ENCODE measurements at regions not wholly inside any gene's neighbourhood (a gene's known extent, or its start where the extent isn't known, plus 50 kb on each side); places are given as distances from the start of the nearest gene placed in this dataset.

DNA sequence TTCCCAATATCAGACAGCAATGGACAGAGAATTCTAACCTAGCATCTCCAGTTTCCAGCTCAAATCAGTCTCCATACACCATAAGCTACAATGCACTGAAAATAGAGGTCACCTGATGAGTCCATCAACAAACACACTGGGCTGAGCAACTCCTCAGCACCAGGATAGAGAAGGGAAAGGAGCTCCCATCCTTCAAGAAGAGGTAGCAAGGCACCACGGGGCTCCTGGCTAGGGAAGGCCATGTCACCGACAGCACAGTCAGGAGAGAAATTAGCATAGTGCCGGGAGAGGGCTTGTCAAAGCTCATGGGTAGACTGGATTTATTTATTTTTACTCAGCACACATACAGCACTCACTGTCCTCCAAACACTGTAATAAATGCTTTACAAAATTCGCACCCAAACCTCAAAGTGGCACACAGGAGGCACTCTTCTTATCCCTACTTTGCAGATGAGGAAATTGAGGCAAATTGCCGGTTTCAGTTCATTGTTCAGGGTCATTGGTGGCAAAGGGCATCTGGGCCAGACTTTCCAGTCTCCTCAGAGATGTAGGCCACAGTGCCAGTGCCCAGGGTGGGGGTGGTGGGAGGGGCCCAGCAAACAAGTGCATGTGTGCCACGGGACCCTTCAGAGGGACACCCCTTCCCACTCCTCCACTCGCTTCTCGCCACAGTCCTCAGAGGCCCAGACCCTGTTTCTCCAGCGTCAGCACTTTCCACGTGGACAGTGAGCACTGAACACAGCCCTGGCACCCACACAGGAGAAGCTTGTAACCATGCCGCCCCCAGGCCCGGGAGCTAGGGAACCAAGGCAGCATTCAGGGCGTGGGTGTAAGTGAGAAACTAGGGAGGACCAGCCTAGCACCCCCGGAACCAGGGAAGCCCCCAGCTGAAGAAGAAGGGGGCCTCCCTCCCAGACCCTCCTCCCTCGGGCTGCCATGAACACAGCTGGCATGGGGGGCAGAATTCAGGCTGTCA lies 1417.4 kb downstream of the TBC1D22A start:
- DNase-seq (ENCODE audit: low spot score) (no peak), ATAC-seq (ENCODE audit: low read depth) (no peak)
- Histone ChIP-seq H3K4me3 (ENCODE audit: severe bottlenecking) (no peak overlapping the region), H3K4me1 (ENCODE audit: insufficient read depth, poor library complexity, severe bottlenecking) (no peaks in the 10 kb centered on the region), H3K27ac (ENCODE audit: poor library complexity, severe bottlenecking) (no peak overlapping the region), H3K9me3 (ENCODE audit: severe bottlenecking) (no peaks in the 10 kb centered on the region), H3K36me3 (ENCODE audit: low read depth) (no peaks in the 10 kb centered on the region), H3K27me3 (ENCODE audit: insufficient read depth, poor library complexity, severe bottlenecking) (no peaks in the 10 kb centered on the region)
- TF ChIP-seq, protein P1, sequence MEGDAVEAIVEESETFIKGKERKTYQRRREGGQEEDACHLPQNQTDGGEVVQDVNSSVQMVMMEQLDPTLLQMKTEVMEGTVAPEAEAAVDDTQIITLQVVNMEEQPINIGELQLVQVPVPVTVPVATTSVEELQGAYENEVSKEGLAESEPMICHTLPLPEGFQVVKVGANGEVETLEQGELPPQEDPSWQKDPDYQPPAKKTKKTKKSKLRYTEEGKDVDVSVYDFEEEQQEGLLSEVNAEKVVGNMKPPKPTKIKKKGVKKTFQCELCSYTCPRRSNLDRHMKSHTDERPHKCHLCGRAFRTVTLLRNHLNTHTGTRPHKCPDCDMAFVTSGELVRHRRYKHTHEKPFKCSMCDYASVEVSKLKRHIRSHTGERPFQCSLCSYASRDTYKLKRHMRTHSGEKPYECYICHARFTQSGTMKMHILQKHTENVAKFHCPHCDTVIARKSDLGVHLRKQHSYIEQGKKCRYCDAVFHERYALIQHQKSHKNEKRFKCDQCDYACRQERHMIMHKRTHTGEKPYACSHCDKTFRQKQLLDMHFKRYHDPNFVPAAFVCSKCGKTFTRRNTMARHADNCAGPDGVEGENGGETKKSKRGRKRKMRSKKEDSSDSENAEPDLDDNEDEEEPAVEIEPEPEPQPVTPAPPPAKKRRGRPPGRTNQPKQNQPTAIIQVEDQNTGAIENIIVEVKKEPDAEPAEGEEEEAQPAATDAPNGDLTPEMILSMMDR (IDR thresholded peaks at IDR 0.05; ENCODE audit: poor library complexity, severe bottlenecking) = no peak

DNA sequence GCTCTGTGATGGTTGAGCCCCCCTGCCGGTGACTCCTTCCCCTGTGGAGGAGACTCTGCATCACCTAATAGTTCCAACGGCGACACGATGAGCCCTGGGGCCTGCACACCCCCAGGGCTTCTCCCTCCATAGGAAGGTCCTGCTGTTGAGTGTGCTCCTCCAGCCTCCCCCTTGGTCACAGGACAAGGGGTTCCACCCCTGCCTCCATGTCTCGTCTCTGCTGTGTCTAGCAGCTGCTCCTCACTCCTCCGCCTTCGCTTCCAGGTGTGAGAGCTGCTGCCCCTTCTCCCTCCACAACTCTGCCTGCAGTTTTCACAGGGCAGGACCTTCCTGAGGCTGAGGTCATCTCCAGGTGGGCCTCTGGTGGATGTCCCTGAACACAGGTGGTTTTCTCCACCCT lies 1416.1 kb downstream of the TBC1D22A start:
- no peak overlapping the region for H3K27ac ChIP-seq (ENCODE audit: poor library complexity, severe bottlenecking)
- no peak for ATAC-seq (ENCODE audit: low read depth)
- no peak for DNase-seq (ENCODE audit: low spot score)
- TF ChIP-seq, protein P1 (IDR thresholded peaks at IDR 0.05; ENCODE audit: poor library complexity, severe bottlenecking) = no peak
- no peaks in the 10 kb centered on the region for H3K9me3 ChIP-seq (ENCODE audit: severe bottlenecking)
- peaks cover 7% of the 10 kb centered on the region for H3K27me3 ChIP-seq (ENCODE audit: insufficient read depth, poor library complexity, severe bottlenecking)
- no peaks in the 10 kb centered on the region for H3K36me3 ChIP-seq (ENCODE audit: low read depth)
- H3K4me3 ChIP-seq (ENCODE audit: severe bottlenecking) = no peak overlapping the region
- no peaks in the 10 kb centered on the region for H3K4me1 ChIP-seq (ENCODE audit: insufficient read depth, poor library complexity, severe bottlenecking)

DNA sequence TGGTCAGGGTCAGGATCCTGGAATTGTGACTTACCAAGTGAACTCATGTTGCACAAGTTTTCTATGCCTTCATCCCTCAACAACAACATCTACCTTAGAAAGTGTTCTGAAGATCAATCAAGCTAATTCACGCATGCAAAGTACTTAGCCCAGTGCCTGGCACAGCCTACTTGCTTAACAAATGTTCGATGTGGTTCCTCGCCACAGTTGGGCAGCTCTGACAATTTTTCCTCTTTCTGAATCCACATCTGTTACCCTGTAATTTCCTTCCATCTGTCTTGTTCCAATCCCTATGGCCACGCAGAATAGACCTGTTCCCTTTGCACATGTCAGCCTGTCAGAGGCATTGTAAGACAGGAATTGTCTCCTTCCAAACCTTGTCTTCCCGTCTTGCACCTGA lies 1415.2 kb downstream of the TBC1D22A start:
- ATAC-seq (ENCODE audit: low read depth) (no peak), DNase-seq (ENCODE audit: low spot score) (no peak)
- TF ChIP-seq, protein P1 (IDR thresholded peaks at IDR 0.05; ENCODE audit: poor library complexity, severe bottlenecking) = no peak
- H3K36me3 ChIP-seq (ENCODE audit: low read depth) = no peaks in the 10 kb centered on the region
- no peak overlapping the region for H3K27ac ChIP-seq (ENCODE audit: poor library complexity, severe bottlenecking)
- H3K4me1 ChIP-seq (ENCODE audit: insufficient read depth, poor library complexity, severe bottlenecking) = no peaks in the 10 kb centered on the region
- peaks cover 9% of the 10 kb centered on the region for H3K27me3 ChIP-seq (ENCODE audit: insufficient read depth, poor library complexity, severe bottlenecking)
- H3K4me3 ChIP-seq (ENCODE audit: severe bottlenecking) = no peak overlapping the region
- H3K9me3 ChIP-seq (ENCODE audit: severe bottlenecking) = no peaks in the 10 kb centered on the region

DNA sequence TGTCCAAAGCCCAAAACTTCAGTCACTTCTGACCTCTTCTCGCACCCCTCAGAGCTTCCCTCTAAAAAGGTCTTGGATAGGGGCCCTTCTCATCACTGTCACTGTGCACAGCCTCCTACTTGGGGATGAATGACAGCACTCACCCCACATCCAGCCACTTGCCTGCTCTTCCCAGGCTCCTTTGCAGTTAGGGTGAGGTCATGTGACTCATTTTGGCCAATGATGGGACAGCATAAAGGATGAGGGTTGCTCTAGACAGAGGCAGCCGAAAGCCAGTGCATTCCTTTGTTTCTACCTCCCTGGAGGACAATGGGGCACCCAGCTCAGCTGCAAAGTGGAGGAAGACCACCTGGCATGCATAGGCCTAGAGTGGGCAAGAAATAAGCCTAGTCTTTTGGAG lies 1413.3 kb downstream of the TBC1D22A start:
- TF ChIP-seq, protein P1 (IDR thresholded peaks at IDR 0.05; ENCODE audit: poor library complexity, severe bottlenecking) = no peak
- Histone ChIP-seq H3K9me3 (ENCODE audit: severe bottlenecking) (no peaks in the 10 kb centered on the region), H3K4me3 (ENCODE audit: severe bottlenecking) (no peak overlapping the region), H3K27ac (ENCODE audit: poor library complexity, severe bottlenecking) (no peak overlapping the region), H3K4me1 (ENCODE audit: insufficient read depth, poor library complexity, severe bottlenecking) (no peaks in the 10 kb centered on the region), H3K27me3 (ENCODE audit: insufficient read depth, poor library complexity, severe bottlenecking) (peaks cover 9% of the 10 kb centered on the region), H3K36me3 (ENCODE audit: low read depth) (no peaks in the 10 kb centered on the region)
- no peak for ATAC-seq (ENCODE audit: low read depth)
- no peak for DNase-seq (ENCODE audit: low spot score)

DNA sequence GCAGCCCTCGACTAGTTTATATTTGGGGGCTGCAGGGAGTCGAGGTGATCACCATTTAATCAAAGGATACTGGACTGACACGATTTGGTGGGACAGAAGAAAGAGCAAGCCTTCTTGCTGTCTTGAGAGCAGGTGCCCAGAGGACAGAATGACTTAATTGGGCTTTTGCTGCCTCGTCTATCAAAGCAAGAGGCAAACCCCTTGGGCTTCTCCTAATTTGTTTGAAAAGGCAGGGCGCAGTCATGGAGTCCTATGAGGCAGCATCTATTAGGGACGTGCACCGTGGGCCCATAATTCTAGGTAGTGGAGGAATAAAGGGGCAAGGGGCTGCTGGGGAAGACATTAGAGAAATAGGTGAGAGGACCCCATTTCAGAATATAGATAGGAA lies 1411.3 kb downstream of the TBC1D22A start:
- no peak overlapping the region for H3K27ac ChIP-seq (ENCODE audit: poor library complexity, severe bottlenecking)
- no peaks in the 10 kb centered on the region for H3K4me1 ChIP-seq (ENCODE audit: insufficient read depth, poor library complexity, severe bottlenecking)
- H3K27me3 ChIP-seq (ENCODE audit: insufficient read depth, poor library complexity, severe bottlenecking) = peaks cover 9% of the 10 kb centered on the region
- TF ChIP-seq, protein P1 (IDR thresholded peaks at IDR 0.05; ENCODE audit: poor library complexity, severe bottlenecking) = no peak
- H3K4me3 ChIP-seq (ENCODE audit: severe bottlenecking) = no peak overlapping the region
- no peaks in the 10 kb centered on the region for H3K36me3 ChIP-seq (ENCODE audit: low read depth)
- ATAC-seq (ENCODE audit: low read depth) (no peak), DNase-seq (ENCODE audit: low spot score) (no peak)
- no peaks in the 10 kb centered on the region for H3K9me3 ChIP-seq (ENCODE audit: severe bottlenecking)
